ENCODE measurements at regions not wholly inside any gene's neighbourhood (a gene's known extent, or its start where the extent isn't known, plus 50 kb on each side); places are given as distances from the start of the nearest gene placed in this dataset.
A peak's percentile ranks its signal among the peaks of the same experiment; 100 is the strongest.
"Not testable (repeated sequence)": the region's sequence is repeated elsewhere in the genome, so short reads cannot be mapped to it uniquely, and the experiment has no call there.

DNA sequence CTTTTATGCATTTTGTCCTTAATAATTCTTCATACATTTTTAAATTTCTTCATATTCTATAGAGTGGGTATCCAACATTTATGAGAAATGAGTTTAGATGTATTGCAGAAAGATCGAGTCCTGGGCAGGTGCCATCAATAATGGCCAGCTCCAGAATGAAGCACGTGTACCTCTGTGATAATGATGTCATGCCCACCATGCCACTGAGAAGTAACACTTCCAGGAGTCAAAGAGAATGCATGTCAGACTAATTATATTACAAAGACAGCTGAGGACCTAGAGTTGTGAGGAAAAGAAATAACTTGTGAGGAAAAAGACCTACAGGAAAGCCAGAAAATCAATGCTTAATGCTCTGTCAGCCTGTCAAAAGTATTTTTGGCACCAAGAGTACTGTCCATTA lies 157.4 kb upstream of the P2RY1 start:
- TF ChIP-seq POLR2A (IDR thresholded peaks at IDR 0.05; ENCODE audit: low read length) (no peak), GATA1 (IDR thresholded peaks at IDR 0.05; ENCODE audit: low read depth, low read length) (no peak)
- no peak for DNase-seq

DNA sequence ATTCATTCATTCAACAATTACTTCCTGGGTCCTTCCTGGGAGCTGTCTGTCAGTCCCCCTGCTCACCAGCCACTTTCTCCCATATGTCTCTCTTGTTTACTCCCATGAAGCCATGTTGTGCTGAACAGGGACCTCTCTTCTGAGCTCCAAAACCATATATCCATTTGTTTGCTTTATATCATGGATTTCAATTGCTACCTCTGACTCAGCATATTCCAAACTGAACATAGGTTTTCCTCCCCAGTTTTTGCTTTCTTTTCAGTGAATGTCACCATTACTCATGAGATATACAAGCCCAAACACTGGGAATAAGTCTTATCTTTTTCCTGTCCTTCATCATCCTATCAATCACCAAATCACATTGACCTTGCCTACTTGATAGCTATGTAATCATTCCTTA lies 152.5 kb upstream of the P2RY1 start:
- TF ChIP-seq GATA1 (IDR thresholded peaks at IDR 0.05; ENCODE audit: low read depth, low read length) (no peak), POLR2A (IDR thresholded peaks at IDR 0.05; ENCODE audit: low read length) (no peak)

DNA sequence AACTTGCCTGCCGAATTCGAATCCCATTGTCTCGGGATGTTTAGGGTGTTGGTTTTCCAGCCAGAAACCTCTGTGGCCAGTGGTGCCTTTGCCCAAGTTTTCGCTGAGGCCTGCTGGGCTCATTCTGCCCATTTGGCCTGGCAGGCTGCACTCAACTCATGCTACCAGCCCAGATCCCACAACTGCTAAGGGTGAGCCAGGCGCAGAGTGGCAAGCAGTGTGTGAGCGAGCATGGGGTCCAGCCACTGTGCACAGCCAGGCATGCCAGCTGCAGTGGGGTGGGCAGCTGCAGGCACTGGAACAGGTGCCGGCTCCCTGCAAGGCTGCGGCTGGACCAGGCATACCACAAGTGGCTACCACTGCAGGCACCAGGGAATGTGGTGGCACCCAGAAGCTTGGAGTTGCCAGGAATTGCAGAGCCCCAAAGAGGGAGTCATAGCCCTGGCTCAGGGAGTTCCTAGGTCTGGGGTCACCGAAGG lies 151.4 kb upstream of the P2RY1 start:
- TF ChIP-seq GATA1 (IDR thresholded peaks at IDR 0.05; ENCODE audit: low read depth, low read length) (no peak), POLR2A (IDR thresholded peaks at IDR 0.05; ENCODE audit: low read length) (no peak)
- no peak for DNase-seq

More for the DNA sequence above, 152.5 kb upstream of the P2RY1 start:
- no peak for DNase-seq

DNA sequence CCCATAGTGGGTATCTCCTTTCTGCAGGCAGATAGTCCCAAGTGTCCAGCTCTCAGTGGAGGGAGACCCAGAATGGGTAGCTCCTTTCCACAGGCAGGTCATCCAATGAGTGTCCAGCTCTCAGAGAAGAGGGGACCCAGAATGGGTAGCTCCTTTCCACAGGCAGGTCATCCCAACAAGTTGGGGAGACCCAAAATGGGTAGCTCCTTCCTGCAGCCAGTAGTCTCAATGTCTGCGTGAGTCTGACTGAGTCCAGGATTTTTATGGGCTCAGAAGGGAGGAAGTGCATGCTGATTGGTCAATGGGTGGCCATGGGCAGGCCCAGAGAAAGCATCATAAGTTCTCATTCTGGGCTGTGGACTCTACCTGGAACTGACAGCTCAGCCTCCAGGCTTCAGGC lies 150.7 kb upstream of the P2RY1 start:
- TF ChIP-seq POLR2A (IDR thresholded peaks at IDR 0.05; ENCODE audit: low read length) (no peak), GATA1 (IDR thresholded peaks at IDR 0.05; ENCODE audit: low read depth, low read length) (no peak)
- DNase-seq = peak in 1 of 2 experiments; percentile 14

DNA sequence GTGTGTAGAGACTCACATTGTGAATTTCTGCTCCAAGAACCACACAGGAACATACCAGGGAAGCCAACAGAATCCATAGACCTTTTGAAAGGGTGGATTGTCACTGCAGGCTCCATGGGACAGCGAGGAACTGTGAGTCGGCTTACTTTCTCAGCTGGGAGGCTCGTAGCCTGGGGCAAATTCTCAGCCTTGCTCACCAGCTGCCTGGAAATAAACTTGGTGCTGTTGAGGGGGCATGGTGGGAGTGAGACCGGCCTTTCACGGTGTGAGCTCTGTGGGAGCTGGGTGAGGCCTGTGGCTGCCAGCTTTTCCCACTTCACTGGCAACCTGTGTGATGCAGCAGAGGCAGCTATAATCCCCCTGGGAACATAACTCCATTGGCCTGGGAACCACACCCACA lies 146.6 kb upstream of the P2RY1 start:
- no peak for TF ChIP-seq POLR2A (IDR thresholded peaks at IDR 0.05; ENCODE audit: low read length)
- no peak for TF ChIP-seq GATA1 (IDR thresholded peaks at IDR 0.05; ENCODE audit: low read depth, low read length)
- no peak for DNase-seq

DNA sequence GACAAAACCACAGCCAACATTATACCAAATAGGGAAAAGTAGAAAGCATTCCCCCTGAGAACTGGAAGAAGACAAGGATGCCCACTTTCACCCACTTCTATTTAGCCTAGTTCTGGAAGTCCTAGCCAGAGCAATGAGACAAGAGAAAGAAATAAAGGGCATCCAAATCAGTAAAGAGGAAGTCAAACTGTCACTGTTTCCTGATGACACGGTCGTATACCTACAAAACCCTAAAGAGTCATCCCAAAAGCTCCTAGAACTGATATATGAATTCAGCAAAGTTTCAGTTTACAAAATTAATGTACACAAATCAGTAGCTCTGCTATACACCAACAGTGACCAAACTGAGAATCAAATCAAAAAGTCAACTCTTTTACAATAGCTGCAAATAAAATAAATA lies 142.6 kb upstream of the P2RY1 start:
- DNase-seq = not testable (repeated sequence)

DNA sequence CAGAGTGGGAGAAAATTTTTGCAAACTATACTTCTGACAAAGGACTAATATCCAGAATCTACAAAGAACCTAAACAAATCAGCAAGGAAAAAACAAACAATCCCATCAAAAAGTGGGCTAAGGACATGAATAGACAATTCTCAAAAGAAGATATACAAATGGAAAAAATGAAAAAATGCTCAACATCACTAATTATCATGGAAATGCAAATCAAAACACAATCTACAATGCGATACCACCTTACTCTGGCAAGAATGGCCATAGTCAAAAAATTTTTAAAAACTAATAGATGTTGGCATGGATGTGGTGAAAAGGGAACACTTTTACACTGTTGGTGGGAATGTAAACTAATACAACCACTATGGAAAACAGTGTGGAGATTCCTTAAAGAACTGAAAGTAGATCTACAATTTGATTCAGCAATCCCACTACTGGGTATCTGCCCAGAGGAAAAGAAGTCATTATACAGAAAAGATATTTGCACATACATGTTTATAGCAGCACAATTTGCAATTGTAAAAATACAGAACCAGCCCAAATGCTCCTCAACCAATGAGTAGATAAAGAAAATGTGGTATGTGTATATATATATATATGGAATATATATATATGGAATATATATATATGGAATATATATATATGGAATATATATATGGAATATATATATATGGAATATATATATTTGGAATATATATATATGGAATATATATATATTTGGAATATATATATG lies 141.2 kb upstream of the P2RY1 start:
- DNase-seq = peak in 1 of 2 experiments; percentile 12

DNA sequence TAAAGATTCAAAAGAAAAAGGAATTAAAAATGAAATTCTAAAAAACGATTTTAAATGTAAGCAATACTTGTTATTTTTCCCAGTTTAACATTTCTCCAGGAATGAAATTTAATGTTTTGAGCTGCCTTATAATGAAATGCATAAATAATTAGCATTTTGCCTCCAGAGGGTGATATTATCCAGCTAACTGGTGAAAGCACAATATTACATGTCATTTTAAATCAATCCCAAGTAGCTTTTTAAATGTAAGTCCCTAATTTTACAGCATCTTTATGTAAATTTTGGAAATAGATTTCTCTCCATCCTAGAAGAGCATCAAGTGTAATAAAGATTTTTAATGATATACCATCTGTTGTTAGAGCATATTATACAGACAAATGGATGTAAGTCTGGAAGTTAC lies 139.1 kb upstream of the P2RY1 start:
- peak in 1 of 2 experiments; percentile 9 for DNase-seq
- TF ChIP-seq POLR2A (IDR thresholded peaks at IDR 0.05; ENCODE audit: low read length) (no peak), GATA1 (IDR thresholded peaks at IDR 0.05; ENCODE audit: low read depth, low read length) (no peak)

DNA sequence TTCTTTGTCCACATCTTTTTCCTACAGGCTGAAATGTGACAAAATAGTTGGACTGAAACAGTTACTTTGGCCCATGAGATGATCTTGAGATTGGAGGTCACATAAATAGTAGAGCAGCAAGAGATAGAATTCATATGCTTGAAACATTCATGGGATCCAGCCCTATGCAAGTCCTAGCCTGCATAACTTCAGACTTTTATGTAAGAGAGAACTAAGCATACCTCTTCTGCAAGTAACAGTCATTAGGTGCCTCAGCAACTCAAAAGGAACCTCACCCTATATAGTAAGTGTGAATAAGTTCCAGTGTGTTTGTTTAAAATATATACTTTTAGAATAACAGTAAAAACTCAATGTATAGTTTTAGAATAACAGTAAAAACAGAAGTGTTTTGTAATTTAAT lies 138.0 kb upstream of the P2RY1 start:
- no peak for DNase-seq
- TF ChIP-seq POLR2A (IDR thresholded peaks at IDR 0.05; ENCODE audit: low read length) (no peak), GATA1 (IDR thresholded peaks at IDR 0.05; ENCODE audit: low read depth, low read length) (no peak)

DNA sequence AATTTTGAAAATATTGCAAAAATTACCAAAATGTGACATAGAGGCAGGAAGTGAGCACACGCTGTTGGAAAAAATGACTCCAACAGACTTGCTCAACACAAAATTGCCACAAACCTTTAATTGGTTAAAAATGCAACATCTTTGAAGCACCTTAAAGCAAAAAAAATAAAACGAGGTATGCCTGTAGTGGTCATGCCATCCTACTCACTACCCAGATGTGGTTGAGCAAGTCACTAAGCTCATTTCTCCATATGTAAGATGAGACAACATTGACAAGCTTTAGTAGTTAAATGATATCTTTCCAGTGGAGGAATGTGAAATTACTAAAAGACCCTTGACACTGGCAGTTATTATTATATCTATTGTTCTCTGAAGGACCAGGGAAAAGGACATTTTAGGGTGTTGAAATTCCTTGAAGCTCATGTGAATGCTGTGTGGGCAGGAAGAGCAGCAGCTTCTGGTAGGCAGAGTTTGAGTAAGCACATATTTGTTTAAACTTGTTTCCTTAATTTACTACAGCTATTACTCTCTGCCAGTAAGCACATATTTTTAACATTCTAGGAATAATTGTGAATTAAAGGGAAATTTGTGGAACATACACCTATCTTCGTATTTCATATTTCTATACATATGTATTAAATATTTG lies 131.6 kb upstream of the P2RY1 start:
- no peak for DNase-seq
- TF ChIP-seq GATA1 (IDR thresholded peaks at IDR 0.05; ENCODE audit: low read depth, low read length) (no peak), POLR2A (IDR thresholded peaks at IDR 0.05; ENCODE audit: low read length) (no peak)

DNA sequence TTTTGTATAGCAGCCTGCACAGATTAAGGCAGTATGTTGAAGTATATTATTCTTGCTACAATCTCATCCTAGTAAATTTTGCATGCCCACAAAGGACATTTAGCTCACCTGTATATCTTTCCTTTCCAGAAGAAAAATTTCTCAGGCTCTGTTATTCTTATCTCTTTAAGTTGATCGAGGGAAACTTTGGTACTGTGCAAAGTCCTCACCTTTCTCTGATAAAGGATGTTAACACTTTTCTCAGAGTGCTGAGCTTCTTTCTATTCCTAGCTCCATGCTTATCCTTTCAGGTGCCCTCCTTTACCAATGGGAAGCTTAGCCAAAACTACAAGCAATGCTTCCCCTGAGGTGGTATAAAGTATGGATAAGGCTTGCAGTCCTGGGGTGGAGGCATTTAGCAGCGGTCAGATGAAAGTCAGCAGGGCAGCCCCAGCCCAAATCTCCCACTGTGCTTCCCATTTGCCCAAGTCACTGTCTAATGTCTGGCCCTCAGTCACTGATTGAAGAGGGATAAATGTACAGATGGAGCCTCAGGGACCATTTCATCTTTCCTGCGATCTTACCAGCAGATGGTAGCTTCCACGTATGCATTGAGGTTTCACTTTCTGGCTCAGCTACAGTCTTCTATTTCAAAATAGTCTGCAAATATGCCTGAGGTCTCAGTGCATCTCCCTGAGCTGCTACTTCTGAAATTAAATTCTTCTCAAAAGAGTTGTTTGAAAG lies 127.8 kb upstream of the P2RY1 start:
- no peak for DNase-seq
- TF ChIP-seq POLR2A (IDR thresholded peaks at IDR 0.05; ENCODE audit: low read length) = no peak
- no peak for TF ChIP-seq GATA1 (IDR thresholded peaks at IDR 0.05; ENCODE audit: low read depth, low read length)

DNA sequence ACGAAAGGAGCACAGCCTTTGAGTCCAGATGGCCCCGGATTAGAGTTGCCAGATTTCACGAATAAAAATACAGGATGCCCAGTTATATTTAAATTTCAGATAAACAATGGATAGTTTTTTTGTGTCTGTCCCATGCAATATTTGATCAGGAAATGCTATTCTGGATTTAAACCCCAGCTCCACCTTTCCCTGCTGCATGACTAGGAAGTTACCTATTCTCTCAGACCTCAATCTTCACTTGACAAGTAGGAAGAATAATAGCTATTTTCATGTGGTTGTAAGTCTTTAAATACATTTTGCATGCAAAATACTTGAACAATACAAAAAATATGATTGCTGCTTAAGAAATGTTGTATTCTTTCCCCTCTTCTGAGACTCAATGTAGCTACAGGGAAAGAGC lies 125.3 kb upstream of the P2RY1 start:
- no peak for DNase-seq
- TF ChIP-seq POLR2A (IDR thresholded peaks at IDR 0.05; ENCODE audit: low read length) (no peak), GATA1 (IDR thresholded peaks at IDR 0.05; ENCODE audit: low read depth, low read length) (no peak)

DNA sequence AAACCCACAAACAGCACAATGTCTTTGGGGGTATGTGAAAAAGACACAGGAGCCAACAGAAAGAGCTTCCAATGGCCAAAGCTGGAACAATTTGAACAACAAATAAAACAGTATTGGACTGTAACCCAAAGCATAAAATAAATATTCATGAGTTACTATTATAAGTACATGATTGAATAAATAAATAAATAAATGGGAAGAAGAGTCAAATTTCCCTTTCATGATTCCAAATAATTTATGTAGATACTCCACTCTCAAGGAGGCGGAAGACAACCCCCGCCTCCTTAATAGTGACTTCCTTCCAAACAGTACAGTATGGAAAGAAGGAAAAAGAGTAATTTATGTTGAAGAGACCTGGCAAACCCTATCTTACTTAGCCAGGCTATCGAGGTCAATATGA lies 124.4 kb upstream of the P2RY1 start:
- no peak for TF ChIP-seq POLR2A (IDR thresholded peaks at IDR 0.05; ENCODE audit: low read length)
- no peak for TF ChIP-seq GATA1 (IDR thresholded peaks at IDR 0.05; ENCODE audit: low read depth, low read length)
- DNase-seq = no peak

DNA sequence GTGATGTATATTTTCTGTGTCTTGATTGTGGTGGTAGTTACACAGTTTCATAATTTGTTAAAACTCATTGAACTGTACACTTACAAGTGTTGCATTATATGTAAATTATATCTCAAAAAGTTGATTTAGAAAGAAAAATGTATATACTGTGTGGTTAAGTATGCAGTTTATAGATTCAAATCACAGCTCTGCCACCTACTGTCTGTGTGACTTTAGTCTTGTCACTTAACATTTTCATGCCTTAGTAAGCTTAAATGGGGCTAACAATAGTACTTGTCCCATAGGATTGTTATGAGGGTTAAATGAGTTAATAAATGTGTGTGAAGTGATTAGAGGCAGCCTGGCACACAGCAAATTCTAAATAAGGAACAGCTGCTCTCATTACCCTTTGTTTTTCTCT lies 120.9 kb upstream of the P2RY1 start:
- DNase-seq = peak in 1 of 2 experiments; percentile 9
- no peak for TF ChIP-seq POLR2A (IDR thresholded peaks at IDR 0.05; ENCODE audit: low read length)
- no peak for TF ChIP-seq GATA1 (IDR thresholded peaks at IDR 0.05; ENCODE audit: low read depth, low read length)

DNA sequence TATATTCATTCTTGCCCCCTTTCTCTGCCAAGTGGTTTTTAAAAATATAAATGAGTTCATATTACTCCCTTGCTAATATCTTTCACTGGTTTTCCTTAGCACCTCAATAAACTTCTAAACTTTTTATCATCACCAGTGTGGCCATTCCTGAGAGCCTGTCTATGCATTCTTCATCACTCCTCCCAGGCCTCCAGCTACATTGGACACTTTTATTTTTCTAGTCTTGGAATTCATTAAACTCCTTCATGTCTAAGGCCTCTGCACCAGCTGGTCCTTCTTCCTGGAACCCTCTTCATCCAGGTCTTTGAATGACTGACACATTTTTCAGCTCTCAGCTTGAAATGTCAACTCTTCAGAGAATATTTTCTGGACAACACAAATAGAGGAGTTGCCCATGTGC lies 120.4 kb upstream of the P2RY1 start:
- DNase-seq = no peak
- TF ChIP-seq GATA1 (IDR thresholded peaks at IDR 0.05; ENCODE audit: low read depth, low read length) (no peak), POLR2A (IDR thresholded peaks at IDR 0.05; ENCODE audit: low read length) (no peak)

All from erythroblast (primary cell).